A673 (cell line): ENCODE measurements at regions not wholly inside any gene's neighbourhood (a gene's known extent, or its start where the extent isn't known, plus 50 kb on each side); places are given as distances from the start of the nearest gene placed in this dataset.
"Not testable (repeated sequence)": the region's sequence is repeated elsewhere in the genome, so short reads cannot be mapped to it uniquely, and the experiment has no call there.

Source experiments
- BruUV-seq: library from RNA; stranded (reverse); fragments of 400-500 nt; replicated peaks from 2 replicates; lab custom pipeline; 2021; lab: Mats Ljungman, UMichigan
- CTCF ChIA-PET: fragments of 300-600 bp; sonication (Branson Sonifier 250); formaldehyde crosslinking; loops from one replicate; lab custom pipeline; 2022; ENCODE audit warnings: antibody characterized with exemption; lab: Charles Lee
- POLR2A ChIA-PET: fragments of 300-600 bp; sonication (Branson Sonifier 250); formaldehyde crosslinking; loops from one replicate; lab custom pipeline; 2022; ENCODE audit warnings: antibody characterized with exemption; ENCODE audit not compliant: low non-redundant PET; lab: Charles Lee
- DNase-seq: peaks from one replicate; pipeline ENCODE4 v3.0.0-alpha.2; 2015; ENCODE audit warnings: low spot score
- H3K27ac ChIP-seq: fragments of 200-600 bp; sonication (generic); 2 replicates; pipeline ENCODE4 v1.5.1; 2016; ENCODE audit warnings: mixed run types, low read depth, mild to moderate bottlenecking, mixed read lengths, antibody characterized with exemption, low read length; ENCODE audit not compliant: poor library complexity, severe bottlenecking
- H3K27me3 ChIP-seq: fragments of 200-600 bp; sonication (generic); replicated peaks from 2 replicates; pipeline ENCODE4 v1.6.1; 2017; ENCODE audit warnings: mixed run types, low read depth, mild to moderate bottlenecking, mixed read lengths, antibody characterized with exemption, low read length; ENCODE audit not compliant: insufficient read depth, poor library complexity
- H3K36me3 ChIP-seq: fragments of 200-600 bp; sonication (generic); 2 replicates; pipeline ENCODE4 v1.6.1; 2016; ENCODE audit warnings: mixed run types, mild to moderate bottlenecking, mixed read lengths, antibody characterized with exemption, low read length; ENCODE audit not compliant: insufficient read depth, poor library complexity, severe bottlenecking
- H3K4me1 ChIP-seq: fragments of 200-600 bp; sonication (generic); 2 replicates; pipeline ENCODE4 v1.6.1; 2017; ENCODE audit warnings: mixed run types, mild to moderate bottlenecking, mixed read lengths, antibody characterized with exemption, low read length; ENCODE audit not compliant: insufficient read depth, poor library complexity, severe bottlenecking
- H3K4me3 ChIP-seq: fragments of 200-600 bp; sonication (generic); 2 replicates; pipeline ENCODE4 v1.5.1; 2016; ENCODE audit warnings: low read depth, mixed run types, mild to moderate bottlenecking, mixed read lengths, low read length; ENCODE audit not compliant: poor library complexity, severe bottlenecking
- H3K9me3 ChIP-seq: fragments of 200-600 bp; sonication (generic); 2 replicates; pipeline ENCODE4 v1.6.1; 2016; ENCODE audit warnings: mixed run types, low read depth, mild to moderate bottlenecking, mixed read lengths, antibody characterized with exemption, low read length; ENCODE audit not compliant: poor library complexity, severe bottlenecking
- EZH2 ChIP-seq: fragments of 200-600 bp; sonication (generic); IDR thresholded peaks from 2 replicates; pipeline ENCODE4 v1.6.1; 2017; ENCODE audit warnings: borderline replicate concordance, low read depth, mild to moderate bottlenecking, mixed read lengths, antibody characterized with exemption, low read length; ENCODE audit not compliant: poor library complexity, severe bottlenecking
- intact Hi-C: fragments of 100-400 bp; cut with micrococcal nuclease; formaldehyde crosslinking; loops from one replicate; pipeline ENCODE4 v1.10.0; 2022; ENCODE audit not compliant: unreplicated experiment
- TF ChIP-seq, protein P1 (sequence below): fragments of 300-800, 200-600 bp; sonication (generic); conservative IDR thresholded peaks from 2 replicates; pipeline ENCODE4 v1.5.1; 2017; ENCODE audit warnings: low read depth, mild to moderate bottlenecking, antibody characterized with exemption, low read length, moderate library complexity, mixed read lengths

DNA sequence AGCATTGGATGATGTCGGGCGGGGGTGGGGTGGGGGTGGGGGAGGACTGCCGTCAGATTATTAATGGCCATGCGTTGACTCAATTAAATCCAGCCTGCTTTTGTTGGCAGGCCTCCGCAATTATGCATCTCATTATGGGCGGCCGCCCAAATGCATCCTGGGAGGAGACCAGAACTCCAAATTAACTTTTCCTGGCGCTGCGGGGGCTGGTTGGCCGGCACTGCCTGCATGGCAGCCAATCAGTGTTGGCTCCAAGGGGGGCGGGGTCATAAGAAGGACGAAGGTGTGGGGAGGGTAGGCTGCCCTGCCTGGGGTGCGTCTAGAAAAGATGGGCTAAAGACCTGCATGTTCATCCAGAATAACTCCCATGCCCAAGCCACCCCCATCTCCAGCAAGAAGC lies 83.9 kb upstream of the PAX2 start:
- H3K4me3 ChIP-seq: no peak overlapping the region
- H3K9me3 ChIP-seq: no peaks in the 10 kb centered on the region
- no TSS peak for BruUV-seq
- H3K27me3 ChIP-seq: peaks cover 53% of the 10 kb centered on the region
- POLR2A ChIA-PET: no interaction called here
- intact Hi-C loops: no loop called here
- CTCF ChIA-PET: no interaction called here
- H3K36me3 ChIP-seq: no peaks in the 10 kb centered on the region
- no peak for DNase-seq
- no peak overlapping the region for H3K27ac ChIP-seq
- TF ChIP-seq EZH2: no peak
- TF ChIP-seq, protein P1, sequence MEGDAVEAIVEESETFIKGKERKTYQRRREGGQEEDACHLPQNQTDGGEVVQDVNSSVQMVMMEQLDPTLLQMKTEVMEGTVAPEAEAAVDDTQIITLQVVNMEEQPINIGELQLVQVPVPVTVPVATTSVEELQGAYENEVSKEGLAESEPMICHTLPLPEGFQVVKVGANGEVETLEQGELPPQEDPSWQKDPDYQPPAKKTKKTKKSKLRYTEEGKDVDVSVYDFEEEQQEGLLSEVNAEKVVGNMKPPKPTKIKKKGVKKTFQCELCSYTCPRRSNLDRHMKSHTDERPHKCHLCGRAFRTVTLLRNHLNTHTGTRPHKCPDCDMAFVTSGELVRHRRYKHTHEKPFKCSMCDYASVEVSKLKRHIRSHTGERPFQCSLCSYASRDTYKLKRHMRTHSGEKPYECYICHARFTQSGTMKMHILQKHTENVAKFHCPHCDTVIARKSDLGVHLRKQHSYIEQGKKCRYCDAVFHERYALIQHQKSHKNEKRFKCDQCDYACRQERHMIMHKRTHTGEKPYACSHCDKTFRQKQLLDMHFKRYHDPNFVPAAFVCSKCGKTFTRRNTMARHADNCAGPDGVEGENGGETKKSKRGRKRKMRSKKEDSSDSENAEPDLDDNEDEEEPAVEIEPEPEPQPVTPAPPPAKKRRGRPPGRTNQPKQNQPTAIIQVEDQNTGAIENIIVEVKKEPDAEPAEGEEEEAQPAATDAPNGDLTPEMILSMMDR: no peak
- H3K4me1 ChIP-seq: no peaks in the 10 kb centered on the region

DNA sequence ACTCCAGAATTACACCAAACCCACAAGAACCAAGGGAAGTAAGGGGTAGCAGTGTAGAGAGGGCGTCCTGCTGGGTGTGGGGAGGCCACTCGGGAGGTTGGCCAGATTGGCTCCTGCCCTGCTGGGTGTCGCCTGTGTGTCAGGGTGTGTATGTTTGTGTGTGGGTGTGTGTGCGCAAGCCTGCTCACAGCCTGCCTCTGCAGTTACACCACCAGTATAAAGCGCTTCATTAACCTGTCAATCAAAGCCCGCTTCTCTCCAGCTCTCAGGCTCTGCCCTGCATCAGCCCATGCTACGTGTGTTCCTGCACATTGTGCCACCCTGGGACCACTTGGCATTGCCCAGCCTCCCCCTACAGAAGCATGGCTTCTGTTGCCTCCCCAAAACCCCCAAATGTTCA lies 83.3 kb upstream of the PAX2 start:
- Histone ChIP-seq H3K4me1 (no peaks in the 10 kb centered on the region), H3K27me3 (peaks cover 48% of the 10 kb centered on the region), H3K36me3 (no peaks in the 10 kb centered on the region), H3K4me3 (no peak overlapping the region), H3K9me3 (no peaks in the 10 kb centered on the region), H3K27ac (no peak overlapping the region)
- ChIA-PET POLR2A (no interaction called here), CTCF (no interaction called here)
- intact Hi-C loops: no loop called here
- BruUV-seq: no TSS peak
- TF ChIP-seq EZH2: no peak
- TF ChIP-seq, protein P1: no peak
- no peak for DNase-seq

DNA sequence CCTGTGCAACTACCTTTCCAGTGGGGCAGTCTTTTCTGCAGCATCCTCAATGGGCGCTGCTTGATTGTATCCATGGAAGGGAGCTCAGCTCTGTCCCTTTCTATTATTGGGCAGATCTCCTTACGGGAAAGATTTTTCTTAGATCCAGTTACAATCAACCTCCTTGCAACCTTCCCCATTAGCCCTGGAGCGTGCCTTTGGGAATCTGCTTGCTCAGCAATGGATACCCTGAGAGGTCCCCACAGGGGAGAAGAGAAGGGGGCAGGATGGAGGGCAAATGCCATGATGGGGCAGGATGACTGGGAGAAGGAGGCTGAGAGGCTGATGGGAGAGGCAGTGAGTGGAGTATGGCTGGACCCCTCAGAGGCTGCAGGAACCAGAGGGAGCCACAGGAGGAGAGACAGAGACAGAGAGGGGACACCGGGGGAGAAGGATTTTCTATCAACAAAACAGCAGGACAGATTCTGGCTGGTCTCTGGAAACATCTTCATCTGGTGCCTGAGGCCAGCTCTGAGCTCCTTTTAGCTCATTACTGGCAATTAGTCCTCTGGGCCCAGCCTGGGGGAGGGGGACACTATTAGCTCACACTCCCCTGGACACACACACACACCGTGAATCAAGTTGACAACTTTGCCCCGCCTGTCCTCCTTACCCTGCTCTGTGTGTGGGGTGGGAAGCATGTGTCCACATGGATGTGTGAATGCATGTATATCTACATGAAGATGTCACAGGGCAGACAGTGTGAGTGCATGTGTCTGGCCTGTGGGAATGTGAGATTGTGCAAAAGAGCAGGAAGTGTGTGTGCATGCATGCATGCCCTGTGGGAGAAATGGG lies 80.8 kb upstream of the PAX2 start:
- H3K4me3 ChIP-seq: no peak overlapping the region
- H3K4me1 ChIP-seq: peaks cover 9% of the 10 kb centered on the region
- no peak for DNase-seq
- TF ChIP-seq, protein P1: no peak
- no peak for TF ChIP-seq EZH2
- no peak overlapping the region for H3K27ac ChIP-seq
- H3K9me3 ChIP-seq: no peaks in the 10 kb centered on the region
- intact Hi-C loops: no loop called here
- no peaks in the 10 kb centered on the region for H3K36me3 ChIP-seq
- POLR2A ChIA-PET: no interaction called here
- no TSS peak for BruUV-seq
- CTCF ChIA-PET: no interaction called here
- H3K27me3 ChIP-seq: peaks cover 34% of the 10 kb centered on the region

DNA sequence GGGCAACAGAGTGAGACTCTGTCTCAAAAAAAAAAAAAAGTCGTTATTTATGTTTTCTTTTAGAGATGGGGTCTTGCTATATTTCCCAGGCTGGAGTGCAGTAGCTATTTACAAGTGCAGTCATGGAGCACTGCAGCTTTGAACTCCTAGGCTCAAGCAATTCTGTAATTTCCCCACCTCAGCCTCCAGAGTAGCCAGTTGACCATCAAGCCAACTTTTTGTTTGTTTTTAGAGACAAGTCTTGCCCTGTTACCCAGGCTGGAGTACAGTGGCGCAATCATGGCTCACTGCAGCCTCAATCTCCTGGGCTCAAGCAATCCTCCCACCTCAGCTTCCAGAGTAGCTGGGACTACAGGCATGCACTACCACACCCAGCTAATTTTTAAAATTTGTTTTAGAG lies 78.7 kb upstream of the PAX2 start:
- CTCF ChIA-PET: interaction anchor here (0.6 kb wide), 1 partner anchor 97 kb away, joined by 3 read pairs; no protein-coding TSS in a partner anchor
- POLR2A ChIA-PET: not testable (repeated sequence)

More for the DNA sequence above, 78.7 kb upstream of the PAX2 start:
- H3K36me3 ChIP-seq, intact Hi-C loops, H3K4me1 ChIP-seq, DNase-seq, H3K9me3 ChIP-seq, H3K4me3 ChIP-seq, H3K27ac ChIP-seq, BruUV-seq: not testable (repeated sequence)
- peaks cover 38% of the 10 kb centered on the region for H3K27me3 ChIP-seq
